Uterus (tissue), 3 donors: ENCODE measurements at regions not wholly inside any gene's neighbourhood (a gene's known extent, or its start where the extent isn't known, plus 50 kb on each side); places are given as distances from the start of the nearest gene placed in this dataset.

Source experiments
- DNase-seq, 2 donors: peaks; one replicate each; pipeline ENCODE4 v3.0.0-alpha.2; 2019 to 2020
- H3K27ac ChIP-seq, 2 donors: fragments of 200-600 bp; sonication (generic); 1 replicate in 1 of 2; 2 replicates in 1 of 2; pipeline ENCODE4 v1.5.1; 2016 to 2018
- H3K27me3 ChIP-seq, 2 donors: fragments of 200-600 bp; sonication (generic); one replicate each; pipeline ENCODE4 v1.5.1; 2018 to 2019; ENCODE audit warnings: control low read depth in 1 of 2
- H3K36me3 ChIP-seq, 2 donors: fragments of 200-600 bp; sonication (generic); one replicate each; pipeline ENCODE4 v1.5.1; 2019; ENCODE audit warnings: control low read depth in 1 of 2
- H3K4me1 ChIP-seq, 2 donors: fragments of 200-600 bp; sonication (generic); one replicate each; pipeline ENCODE4 v1.5.1; 2018 to 2019; ENCODE audit warnings: control low read depth in 1 of 2
- H3K4me3 ChIP-seq, 2 donors: fragments of 200-600 bp; sonication (generic); 1 replicate in 1 of 2; 2 replicates in 1 of 2; pipeline ENCODE4 v1.5.1; 2018 to 2019; ENCODE audit warnings: mild to moderate bottlenecking in 1 of 2
- H3K9me3 ChIP-seq, 2 donors: fragments of 200-600 bp; sonication (generic); one replicate each; pipeline ENCODE4 v1.5.1; 2019; ENCODE audit warnings: control low read depth in 1 of 2
- CTCF ChIP-seq, 4 experiments: fragments of 200-600 bp in 2 of 4; fragments of 450-650 bp in 2 of 4; sonication (generic) in 2 of 4; IDR thresholded peaks; one replicate each; pipeline ENCODE4 v1.5.1; 2016 to 2019; ENCODE audit warnings: antibody characterized with exemption in 4 of 4, mild to moderate bottlenecking in 2 of 4, moderate library complexity in 1 of 4
- POLR2A ChIP-seq, 2 donors: fragments of 450-650 bp; IDR thresholded peaks; one replicate each; pipeline ENCODE4 v1.6.1; 2016; ENCODE audit warnings: antibody characterized with exemption in 2 of 2, mild to moderate bottlenecking in 1 of 2, moderate library complexity in 1 of 2
- intact Hi-C: fragments of 100-400 bp; cut with DNase I; formaldehyde crosslinking; loops from one replicate; pipeline ENCODE4 v1.15.1; 2023; ENCODE audit warnings: low total_unique reads
- donor health status: DM: yes; HTN: yes; CAD: no.

- H3K9me3 ChIP-seq, result no peaks in the 10 kb centered on the region
- intact Hi-C loops, result no loop called here
- H3K36me3 ChIP-seq, result no peaks in the 10 kb centered on the region
- H3K27ac ChIP-seq, result no peak overlapping the region
- DNase-seq, result no peak
- TF ChIP-seq POLR2A (IDR thresholded peaks at IDR 0.05), result no peak
- no peak for TF ChIP-seq CTCF (IDR thresholded peaks at IDR 0.05)
- no peaks in the 10 kb centered on the region for H3K27me3 ChIP-seq
- H3K4me3 ChIP-seq, result no peak overlapping the region
- H3K4me1 ChIP-seq, result no peaks in the 10 kb centered on the region
Observed at GRCh38 chr4:32477518-32477917, 1757.3 kb downstream of the PCDH7 start.

DNA sequence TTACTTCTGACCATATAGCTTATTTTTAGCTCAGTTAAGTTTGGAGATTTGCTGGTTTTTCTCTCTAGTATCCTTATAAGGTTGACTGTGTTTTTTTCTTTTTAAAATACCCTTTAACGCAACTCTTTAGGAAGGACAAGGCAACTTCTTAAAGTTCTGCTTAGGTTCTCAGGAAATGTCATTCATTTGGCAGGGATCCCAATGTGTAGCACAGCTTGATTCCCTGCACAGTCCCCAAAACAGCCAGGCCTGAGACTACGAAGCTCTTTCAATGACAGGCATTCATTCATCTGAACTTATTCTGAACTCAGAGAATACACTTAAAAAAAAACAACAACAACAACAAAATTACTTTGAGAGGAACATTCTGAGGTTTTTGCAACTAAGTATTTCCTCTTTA lies 1765.8 kb downstream of the PCDH7 start:
- DNase-seq, result no peak
- no peak overlapping the region for H3K27ac ChIP-seq

DNA sequence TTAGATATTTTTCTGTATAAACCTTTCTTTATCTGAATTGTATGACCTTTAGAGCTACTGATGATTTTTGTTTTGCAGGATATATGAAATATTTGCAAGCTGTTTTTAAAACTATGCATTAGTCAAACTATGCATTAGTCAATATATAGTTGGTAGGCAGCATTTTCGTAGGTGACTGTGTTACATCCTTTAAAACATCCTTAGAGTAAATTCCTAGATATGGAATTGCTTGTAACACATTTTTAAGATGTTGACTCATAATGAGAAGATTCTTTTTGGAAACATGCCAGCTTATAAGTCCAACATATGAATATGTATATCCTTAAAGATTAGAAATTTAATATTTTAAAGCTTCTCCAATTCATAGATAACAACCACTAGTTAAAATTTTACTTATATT lies 1768.5 kb downstream of the PCDH7 start:
- no peak overlapping the region for H3K4me3 ChIP-seq
- no peaks in the 10 kb centered on the region for H3K4me1 ChIP-seq
- TF ChIP-seq CTCF (IDR thresholded peaks at IDR 0.05) (no peak), POLR2A (IDR thresholded peaks at IDR 0.05) (no peak)
- H3K27me3 ChIP-seq, result no peaks in the 10 kb centered on the region
- no peaks in the 10 kb centered on the region for H3K9me3 ChIP-seq
- no peak overlapping the region for H3K27ac ChIP-seq
- DNase-seq, result no peak
- intact Hi-C loops, result no loop called here
- H3K36me3 ChIP-seq, result no peaks in the 10 kb centered on the region

More for the DNA sequence above, 1765.8 kb downstream of the PCDH7 start:
- Histone ChIP-seq H3K9me3 (no peaks in the 10 kb centered on the region), H3K4me1 (no peaks in the 10 kb centered on the region), H3K36me3 (no peaks in the 10 kb centered on the region), H3K4me3 (no peak overlapping the region), H3K27me3 (no peaks in the 10 kb centered on the region)
- TF ChIP-seq CTCF (IDR thresholded peaks at IDR 0.05), result no peak
- no peak for TF ChIP-seq POLR2A (IDR thresholded peaks at IDR 0.05)
- intact Hi-C loops, result no loop called here

GRCh38 chr4:32499171-32499570 lies 1779.0 kb downstream of the PCDH7 start:
- intact Hi-C loops, result no loop called here
- no peaks in the 10 kb centered on the region for H3K9me3 ChIP-seq
- TF ChIP-seq CTCF (IDR thresholded peaks at IDR 0.05), result no peak
- TF ChIP-seq POLR2A (IDR thresholded peaks at IDR 0.05), result no peak

DNA sequence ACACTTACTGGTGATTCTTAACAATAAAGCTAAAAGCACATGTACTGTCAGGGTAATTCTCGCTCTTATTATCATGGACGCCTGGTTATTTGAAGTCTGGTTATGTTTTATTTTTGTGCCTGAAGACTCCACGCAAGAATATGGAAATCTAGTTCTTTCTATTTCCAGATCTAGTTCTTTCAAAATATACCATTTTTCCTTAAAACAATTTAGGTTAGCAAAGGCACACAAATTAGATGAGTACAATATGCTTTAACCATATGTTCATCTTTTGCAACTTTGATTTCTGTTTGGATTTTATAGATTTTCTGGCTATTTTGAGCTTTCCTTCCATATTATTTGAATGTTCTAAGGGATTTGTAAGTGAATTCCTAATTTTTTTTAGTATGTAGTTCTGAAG lies 1783.1 kb downstream of the PCDH7 start:
- Histone ChIP-seq H3K36me3 (no peaks in the 10 kb centered on the region), H3K9me3 (no peaks in the 10 kb centered on the region), H3K27ac (no peak overlapping the region), H3K27me3 (no peaks in the 10 kb centered on the region), H3K4me1 (no peaks in the 10 kb centered on the region), H3K4me3 (no peak overlapping the region)
- TF ChIP-seq POLR2A (IDR thresholded peaks at IDR 0.05) (no peak), CTCF (IDR thresholded peaks at IDR 0.05) (no peak)
- DNase-seq, result no peak
- intact Hi-C loops, result no loop called here

More at GRCh38 chr4:32499171-32499570, 1779.0 kb downstream of the PCDH7 start:
- no peaks in the 10 kb centered on the region for H3K4me1 ChIP-seq
- DNase-seq, result no peak
- no peak overlapping the region for H3K27ac ChIP-seq
- H3K27me3 ChIP-seq, result no peaks in the 10 kb centered on the region
- no peaks in the 10 kb centered on the region for H3K36me3 ChIP-seq
- H3K4me3 ChIP-seq, result no peak overlapping the region
